ENCODE measurements at regions not wholly inside any gene's neighbourhood (a gene's known extent, or its start where the extent isn't known, plus 50 kb on each side); places are given as distances from the start of the nearest gene placed in this dataset.

GRCh38 chrX:68992821-68993397 lies 164.1 kb downstream of the EFNB1 start:
- Histone ChIP-seq H3K27me3 (no peaks in the 10 kb centered on the region), H3K4me3 (no peak overlapping the region), H3K9me3 (no peaks in the 10 kb centered on the region), H3K36me3 (no peaks in the 10 kb centered on the region), H3K27ac (no peak overlapping the region), H3K4me1 (no peaks in the 10 kb centered on the region)
- DNase-seq, result no peak
- intact Hi-C loops (cut with DNase I), result no loop called here
- ATAC-seq, result no peak
- TF ChIP-seq CTCF (IDR thresholded peaks at IDR 0.05), result no peak

- TF ChIP-seq CTCF (IDR thresholded peaks at IDR 0.05), result no peak
- H3K4me1 ChIP-seq, result no peaks in the 10 kb centered on the region
- H3K27ac ChIP-seq, result no peak overlapping the region
- H3K36me3 ChIP-seq, result no peaks in the 10 kb centered on the region
- ATAC-seq (no peak), DNase-seq (no peak)
- no peaks in the 10 kb centered on the region for H3K27me3 ChIP-seq
- H3K9me3 ChIP-seq, result no peaks in the 10 kb centered on the region
- intact Hi-C loops (cut with DNase I), result no loop called here
- H3K4me3 ChIP-seq, result no peak overlapping the region
Measured at GRCh38 chrX:68991691-68992345, 163.0 kb downstream of the EFNB1 start.

- no peaks in the 10 kb centered on the region for H3K36me3 ChIP-seq
- TF ChIP-seq CTCF (IDR thresholded peaks at IDR 0.05), result no peak
- intact Hi-C loops (cut with DNase I), result no loop called here
- no peaks in the 10 kb centered on the region for H3K27me3 ChIP-seq
- H3K9me3 ChIP-seq, result no peaks in the 10 kb centered on the region
- H3K4me1 ChIP-seq, result no peaks in the 10 kb centered on the region
- ATAC-seq (no peak), DNase-seq (no peak)
- no peak overlapping the region for H3K27ac ChIP-seq
- H3K4me3 ChIP-seq, result no peak overlapping the region
Measured at GRCh38 chrX:68990948-68991347, 162.1 kb downstream of the EFNB1 start.

- Histone ChIP-seq H3K27me3 (no peaks in the 10 kb centered on the region), H3K4me1 (no peaks in the 10 kb centered on the region), H3K4me3 (no peak overlapping the region), H3K27ac (peak overlapping the region; percentile 6), H3K36me3 (no peaks in the 10 kb centered on the region), H3K9me3 (no peaks in the 10 kb centered on the region)
- ATAC-seq (peak; percentile 62), DNase-seq (no peak)
- intact Hi-C loops (cut with DNase I), result no loop called here
- TF ChIP-seq CTCF (IDR thresholded peaks at IDR 0.05), result no peak
Measured at GRCh38 chrX:68989865-68990606, 161.2 kb downstream of the EFNB1 start.

GRCh38 chrX:68989456-68989855 lies 160.6 kb downstream of the EFNB1 start:
- peak; percentile 25 for ATAC-seq
- no peak for DNase-seq
- Histone ChIP-seq H3K27ac (no peak overlapping the region), H3K9me3 (no peaks in the 10 kb centered on the region), H3K27me3 (no peaks in the 10 kb centered on the region), H3K36me3 (no peaks in the 10 kb centered on the region), H3K4me1 (no peaks in the 10 kb centered on the region), H3K4me3 (no peak overlapping the region)
- intact Hi-C loops (cut with DNase I), result no loop called here
- TF ChIP-seq CTCF (IDR thresholded peaks at IDR 0.05), result no peak

Measured in upper lobe of right lung (tissue), 1 donor.